ENCODE measurements at regions not wholly inside any gene's neighbourhood (a gene's known extent, or its start where the extent isn't known, plus 50 kb on each side); places are given as distances from the start of the nearest gene placed in this dataset.

- peak; percentile 57 for DNase-seq
- Histone ChIP-seq H3K27me3 (peaks cover 25% of the 10 kb centered on the region), H3K36me3 (no peaks in the 10 kb centered on the region), H3K9me3 (no peaks in the 10 kb centered on the region), H3K4me3 (ENCODE audit: low read depth, low read length) (no peak overlapping the region), H3K4me1 (no peaks in the 10 kb centered on the region)
- TF ChIP-seq CTCF (IDR thresholded peaks at IDR 0.05; ENCODE audit: low read depth, low read length) = peak; percentile 85
Observed at GRCh38 chr2:236512902-236513435, 56.7 kb upstream of the ACKR3 start.

- Histone ChIP-seq H3K36me3 (no peaks in the 10 kb centered on the region), H3K4me3 (ENCODE audit: low read depth, low read length) (no peak overlapping the region), H3K9me3 (no peaks in the 10 kb centered on the region), H3K27me3 (peaks cover 19% of the 10 kb centered on the region), H3K4me1 (no peaks in the 10 kb centered on the region)
- no peak for DNase-seq
- TF ChIP-seq CTCF (IDR thresholded peaks at IDR 0.05; ENCODE audit: low read depth, low read length) = no peak
Observed at GRCh38 chr2:236513956-236514355, 55.7 kb upstream of the ACKR3 start.

GRCh38 chr2:236516708-236517107 lies 52.9 kb upstream of the ACKR3 start:
- no peak for TF ChIP-seq CTCF (IDR thresholded peaks at IDR 0.05; ENCODE audit: low read depth, low read length)
- Histone ChIP-seq H3K4me3 (ENCODE audit: low read depth, low read length) (no peak overlapping the region), H3K27me3 (peaks cover 16% of the 10 kb centered on the region), H3K9me3 (no peaks in the 10 kb centered on the region), H3K4me1 (no peaks in the 10 kb centered on the region), H3K36me3 (no peaks in the 10 kb centered on the region)
- no peak for DNase-seq

GRCh38 chr2:236517251-236518031 lies 52.2 kb upstream of the ACKR3 start:
- Histone ChIP-seq H3K4me3 (ENCODE audit: low read depth, low read length) (no peak overlapping the region), H3K36me3 (no peaks in the 10 kb centered on the region), H3K27me3 (peaks cover 16% of the 10 kb centered on the region), H3K4me1 (no peaks in the 10 kb centered on the region), H3K9me3 (no peaks in the 10 kb centered on the region)
- no peak for TF ChIP-seq CTCF (IDR thresholded peaks at IDR 0.05; ENCODE audit: low read depth, low read length)
- no peak for DNase-seq

Measured in BE2C (cell line).